ENCODE measurements at regions not wholly inside any gene's neighbourhood (a gene's known extent, or its start where the extent isn't known, plus 50 kb on each side); places are given as distances from the start of the nearest gene placed in this dataset.

- H3K4me3 Mint-ChIP-seq (ENCODE audit: unreplicated experiment) = no peak overlapping the region
- POLR2A ChIA-PET = no interaction called here
- DNase-seq (ENCODE audit: unreplicated experiment) = no peak
- peaks cover 6% of the 10 kb centered on the region for H3K4me1 Mint-ChIP-seq (ENCODE audit: insufficient read depth, unreplicated experiment)
- H3K27ac Mint-ChIP-seq (ENCODE audit: low read depth, unreplicated experiment) = no peak overlapping the region
- no TSS peak for BruUV-seq (replicated peaks)
- CTCF ChIA-PET = interaction anchor here (0.7 kb wide), 1 partner anchor 383 kb away, joined by 3 read pairs; no protein-coding TSS in a partner anchor
- H3K9me3 Mint-ChIP-seq (ENCODE audit: unreplicated experiment) = peaks cover 7% of the 10 kb centered on the region
- no peaks in the 10 kb centered on the region for H3K27me3 Mint-ChIP-seq (ENCODE audit: insufficient read depth, unreplicated experiment)
- intact Hi-C loops (cut with micrococcal nuclease) = no loop called here
- no peaks in the 10 kb centered on the region for H3K36me3 Mint-ChIP-seq (ENCODE audit: insufficient read depth, unreplicated experiment)
- TF ChIP-seq, protein P1, sequence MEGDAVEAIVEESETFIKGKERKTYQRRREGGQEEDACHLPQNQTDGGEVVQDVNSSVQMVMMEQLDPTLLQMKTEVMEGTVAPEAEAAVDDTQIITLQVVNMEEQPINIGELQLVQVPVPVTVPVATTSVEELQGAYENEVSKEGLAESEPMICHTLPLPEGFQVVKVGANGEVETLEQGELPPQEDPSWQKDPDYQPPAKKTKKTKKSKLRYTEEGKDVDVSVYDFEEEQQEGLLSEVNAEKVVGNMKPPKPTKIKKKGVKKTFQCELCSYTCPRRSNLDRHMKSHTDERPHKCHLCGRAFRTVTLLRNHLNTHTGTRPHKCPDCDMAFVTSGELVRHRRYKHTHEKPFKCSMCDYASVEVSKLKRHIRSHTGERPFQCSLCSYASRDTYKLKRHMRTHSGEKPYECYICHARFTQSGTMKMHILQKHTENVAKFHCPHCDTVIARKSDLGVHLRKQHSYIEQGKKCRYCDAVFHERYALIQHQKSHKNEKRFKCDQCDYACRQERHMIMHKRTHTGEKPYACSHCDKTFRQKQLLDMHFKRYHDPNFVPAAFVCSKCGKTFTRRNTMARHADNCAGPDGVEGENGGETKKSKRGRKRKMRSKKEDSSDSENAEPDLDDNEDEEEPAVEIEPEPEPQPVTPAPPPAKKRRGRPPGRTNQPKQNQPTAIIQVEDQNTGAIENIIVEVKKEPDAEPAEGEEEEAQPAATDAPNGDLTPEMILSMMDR (IDR thresholded peaks at IDR 0.05; ENCODE audit: unreplicated experiment) = no peak
Observed at GRCh38 chr4:75249739-75250138, 264.5 kb downstream of the RCHY1 start.

DNA sequence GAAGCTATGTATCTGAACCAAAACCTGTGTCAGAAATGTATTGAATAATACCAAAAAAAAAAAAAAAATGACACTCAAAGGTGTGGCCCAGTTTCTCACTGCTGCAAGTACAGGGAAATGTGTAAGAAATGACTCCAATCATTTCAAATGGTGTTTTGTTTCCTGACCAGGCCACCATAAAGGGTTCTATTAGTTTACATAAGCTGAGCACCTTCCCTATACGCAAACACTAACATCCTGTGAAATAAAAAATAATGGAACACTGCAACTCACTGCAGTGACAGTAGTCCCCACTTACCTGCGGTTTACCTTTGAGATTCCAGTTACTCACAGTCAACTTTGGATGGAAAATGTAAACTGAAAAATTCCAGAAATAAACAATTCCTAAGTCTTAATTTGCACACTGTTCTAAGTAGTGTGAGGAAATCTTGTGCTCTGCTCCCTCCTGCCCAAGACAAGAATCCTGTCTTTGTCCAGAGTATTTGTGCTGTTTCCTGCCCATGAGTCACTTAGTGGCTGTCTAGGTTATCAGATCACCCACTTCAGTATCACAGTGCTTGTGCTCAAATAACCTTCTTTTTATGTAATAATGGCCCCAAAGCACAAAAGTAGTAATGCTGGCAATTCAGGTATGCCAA, 265.3 kb downstream of the RCHY1 start:
- BruUV-seq (replicated peaks) = no TSS peak
- H3K4me1 Mint-ChIP-seq (ENCODE audit: insufficient read depth, unreplicated experiment) = peaks cover 6% of the 10 kb centered on the region
- H3K4me3 Mint-ChIP-seq (ENCODE audit: unreplicated experiment) = no peak overlapping the region
- POLR2A ChIA-PET = no interaction called here
- H3K9me3 Mint-ChIP-seq (ENCODE audit: unreplicated experiment) = peaks cover 7% of the 10 kb centered on the region
- no peaks in the 10 kb centered on the region for H3K36me3 Mint-ChIP-seq (ENCODE audit: insufficient read depth, unreplicated experiment)
- intact Hi-C loops (cut with micrococcal nuclease) = no loop called here
- DNase-seq (ENCODE audit: unreplicated experiment) = peak; percentile 25
- H3K27ac Mint-ChIP-seq (ENCODE audit: low read depth, unreplicated experiment) = no peak overlapping the region
- CTCF ChIA-PET = interaction anchor here (0.6 to 0.7 kb wide), 3 partner anchors 33 to 339 kb away, joined by 3 to 5 read pairs (median 3); no protein-coding TSS in a partner anchor
- no peaks in the 10 kb centered on the region for H3K27me3 Mint-ChIP-seq (ENCODE audit: insufficient read depth, unreplicated experiment)
- TF ChIP-seq, protein P1 (IDR thresholded peaks at IDR 0.05; ENCODE audit: unreplicated experiment) = no peak

GRCh38 chr4:75244325-75244724, 269.9 kb downstream of the RCHY1 start:
- TF ChIP-seq, protein P1 (IDR thresholded peaks at IDR 0.05; ENCODE audit: unreplicated experiment) = no peak
- Mint-ChIP-seq H3K4me3 (ENCODE audit: unreplicated experiment) (no peak overlapping the region), H3K36me3 (ENCODE audit: insufficient read depth, unreplicated experiment) (no peaks in the 10 kb centered on the region), H3K4me1 (ENCODE audit: insufficient read depth, unreplicated experiment) (peaks cover 6% of the 10 kb centered on the region), H3K27me3 (ENCODE audit: insufficient read depth, unreplicated experiment) (no peaks in the 10 kb centered on the region), H3K9me3 (ENCODE audit: unreplicated experiment) (no peaks in the 10 kb centered on the region), H3K27ac (ENCODE audit: low read depth, unreplicated experiment) (no peak overlapping the region)
- POLR2A ChIA-PET = no interaction called here
- intact Hi-C loops (cut with micrococcal nuclease) = no loop called here
- DNase-seq (ENCODE audit: unreplicated experiment) = no peak
- no TSS peak for BruUV-seq (replicated peaks)
- CTCF ChIA-PET = no interaction called here

DNA sequence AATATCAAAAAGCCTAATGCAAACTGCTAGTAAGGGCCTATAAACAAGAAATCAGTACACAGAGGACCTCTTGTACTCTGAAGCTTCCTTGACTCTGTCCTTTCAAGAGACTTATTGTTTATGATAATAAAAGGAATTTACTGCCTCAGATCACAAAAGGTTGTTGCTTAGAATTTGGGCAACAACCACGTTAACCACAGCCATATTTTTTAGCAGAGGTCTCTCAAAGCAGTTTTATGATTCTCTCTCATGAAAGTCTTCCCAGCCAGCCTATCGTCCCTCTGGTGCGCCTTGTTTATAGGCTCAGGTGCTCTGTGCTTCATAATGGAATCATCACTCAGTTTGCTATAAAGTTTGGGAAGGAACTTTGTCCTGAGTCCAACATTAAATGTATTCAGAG, 270.6 kb downstream of the RCHY1 start:
- no peaks in the 10 kb centered on the region for H3K4me1 Mint-ChIP-seq (ENCODE audit: insufficient read depth, unreplicated experiment)
- BruUV-seq (replicated peaks) = no TSS peak
- intact Hi-C loops (cut with micrococcal nuclease) = no loop called here
- no peaks in the 10 kb centered on the region for H3K9me3 Mint-ChIP-seq (ENCODE audit: unreplicated experiment)
- no peak for DNase-seq (ENCODE audit: unreplicated experiment)
- H3K27ac Mint-ChIP-seq (ENCODE audit: low read depth, unreplicated experiment) = no peak overlapping the region
- TF ChIP-seq, protein P1 (IDR thresholded peaks at IDR 0.05; ENCODE audit: unreplicated experiment) = no peak
- H3K36me3 Mint-ChIP-seq (ENCODE audit: insufficient read depth, unreplicated experiment) = no peaks in the 10 kb centered on the region
- no peaks in the 10 kb centered on the region for H3K27me3 Mint-ChIP-seq (ENCODE audit: insufficient read depth, unreplicated experiment)
- ChIA-PET POLR2A (no interaction called here), CTCF (no interaction called here)
- no peak overlapping the region for H3K4me3 Mint-ChIP-seq (ENCODE audit: unreplicated experiment)
